Keratinocyte (primary cell): ENCODE measurements at regions not wholly inside any gene's neighbourhood (a gene's known extent, or its start where the extent isn't known, plus 50 kb on each side); places are given as distances from the start of the nearest gene placed in this dataset.

Experiments
- EZH2 ChIP-seq: IDR thresholded peaks from one replicate; pipeline ENCODE4 v1.6.1; 2012; ENCODE audit warnings: inconsistent platforms, mild to moderate bottlenecking, low read length, moderate library complexity
- TF ChIP-seq, protein P1 (sequence below), 3 experiments: IDR thresholded peaks in 1 of 3; conservative IDR thresholded peaks in 1 of 3; optimal IDR thresholded peaks in 1 of 3; 2 replicates in 2 of 3; 3 replicates in 1 of 3; pipeline versions ENCODE3 to v1.5.1; 2011; ENCODE audit warnings: low read length in 3 of 3, mild to moderate bottlenecking in 3 of 3, moderate library complexity in 2 of 3, control low read depth in 1 of 3, inconsistent platforms in 1 of 3; ENCODE audit not compliant: insufficient read depth in 2 of 3; ENCODE audit errors: extremely low read depth in 1 of 3

DNA sequence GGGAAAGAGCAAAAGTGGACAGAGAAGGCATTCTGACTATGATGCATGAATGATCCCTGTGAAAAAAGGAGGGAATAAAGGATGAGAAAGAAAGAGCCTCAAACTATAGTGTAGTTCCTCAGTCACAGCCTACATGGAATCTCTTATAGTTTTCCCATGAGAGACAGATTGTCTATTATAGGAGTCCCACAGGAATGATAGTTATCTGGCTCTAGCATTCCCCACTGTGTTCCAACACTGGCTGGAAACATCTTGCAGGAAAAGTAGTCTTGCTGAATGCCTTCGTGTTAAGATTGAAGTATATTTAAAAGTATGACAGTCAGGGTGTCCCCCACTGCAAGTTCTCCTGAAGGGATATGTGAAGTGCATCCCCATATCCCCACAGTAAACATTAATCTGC lies 641.5 kb upstream of the NECTIN3 start:
- TF ChIP-seq EZH2 = no peak
- TF ChIP-seq, protein P1, sequence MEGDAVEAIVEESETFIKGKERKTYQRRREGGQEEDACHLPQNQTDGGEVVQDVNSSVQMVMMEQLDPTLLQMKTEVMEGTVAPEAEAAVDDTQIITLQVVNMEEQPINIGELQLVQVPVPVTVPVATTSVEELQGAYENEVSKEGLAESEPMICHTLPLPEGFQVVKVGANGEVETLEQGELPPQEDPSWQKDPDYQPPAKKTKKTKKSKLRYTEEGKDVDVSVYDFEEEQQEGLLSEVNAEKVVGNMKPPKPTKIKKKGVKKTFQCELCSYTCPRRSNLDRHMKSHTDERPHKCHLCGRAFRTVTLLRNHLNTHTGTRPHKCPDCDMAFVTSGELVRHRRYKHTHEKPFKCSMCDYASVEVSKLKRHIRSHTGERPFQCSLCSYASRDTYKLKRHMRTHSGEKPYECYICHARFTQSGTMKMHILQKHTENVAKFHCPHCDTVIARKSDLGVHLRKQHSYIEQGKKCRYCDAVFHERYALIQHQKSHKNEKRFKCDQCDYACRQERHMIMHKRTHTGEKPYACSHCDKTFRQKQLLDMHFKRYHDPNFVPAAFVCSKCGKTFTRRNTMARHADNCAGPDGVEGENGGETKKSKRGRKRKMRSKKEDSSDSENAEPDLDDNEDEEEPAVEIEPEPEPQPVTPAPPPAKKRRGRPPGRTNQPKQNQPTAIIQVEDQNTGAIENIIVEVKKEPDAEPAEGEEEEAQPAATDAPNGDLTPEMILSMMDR (optimal IDR thresholded peaks at IDR 0.05 in 1 of 3, IDR thresholded peaks at IDR 0.05 in 1 of 3, conservative IDR thresholded peaks at IDR 0.05 in 1 of 3; ENCODE audit: extremely low read depth in 1 of 3, insufficient read depth in 2 of 3, low read length in 3 of 3) = no peak
